HG02943 (cell line): ENCODE measurements at regions not wholly inside any gene's neighbourhood (a gene's known extent, or its start where the extent isn't known, plus 50 kb on each side); places are given as distances from the start of the nearest gene placed in this dataset.

Experiments used
- ATAC-seq: cut with Tn5 transposase; IDR thresholded peaks from one replicate; pipeline ENCODE4 v1.9.1; 2021; ENCODE audit warnings: mild to moderate bottlenecking, low read depth, moderate library complexity; ENCODE audit not compliant: unreplicated experiment

GRCh38 chr3:177300039-177300833, 103.0 kb upstream of the TBL1XR1 start:
- peak; percentile 85 for ATAC-seq

GRCh38 chr3:177300842-177301241, 103.6 kb upstream of the TBL1XR1 start:
- peak; percentile 47 for ATAC-seq

GRCh38 chr3:177306252-177306651, 109.0 kb upstream of the TBL1XR1 start:
- ATAC-seq, result no peak

- no peak for ATAC-seq
Observed at GRCh38 chr3:177307391-177307790, 110.1 kb upstream of the TBL1XR1 start.

- no peak for ATAC-seq
Observed at GRCh38 chr3:177307826-177308225, 110.5 kb upstream of the TBL1XR1 start.

- no peak for ATAC-seq
Observed at GRCh38 chr3:177308286-177308685, 111.0 kb upstream of the TBL1XR1 start.

- no peak for ATAC-seq
Observed at GRCh38 chr3:177308911-177309310, 111.6 kb upstream of the TBL1XR1 start.

GRCh38 chr3:177312491-177312890, 115.2 kb upstream of the TBL1XR1 start:
- no peak for ATAC-seq

GRCh38 chr3:177314897-177315296, 117.6 kb upstream of the TBL1XR1 start:
- no peak for ATAC-seq

GRCh38 chr3:177317247-177317646, 120.0 kb upstream of the TBL1XR1 start:
- ATAC-seq, result no peak

- no peak for ATAC-seq
Observed at GRCh38 chr3:177318559-177318958, 121.3 kb upstream of the TBL1XR1 start.

- ATAC-seq, result peak; percentile 66
Observed at GRCh38 chr3:177320765-177321247, 123.5 kb upstream of the TBL1XR1 start.

GRCh38 chr3:177321819-177322218, 124.5 kb upstream of the TBL1XR1 start:
- ATAC-seq, result no peak

GRCh38 chr3:177322881-177323280, 125.6 kb upstream of the TBL1XR1 start:
- no peak for ATAC-seq

- no peak for ATAC-seq
Observed at GRCh38 chr3:177329854-177330253, 132.6 kb upstream of the TBL1XR1 start.

GRCh38 chr3:177330779-177331178, 133.5 kb upstream of the TBL1XR1 start:
- ATAC-seq, result no peak

GRCh38 chr3:177331203-177331835, 134.0 kb upstream of the TBL1XR1 start:
- ATAC-seq, result no peak

- no peak for ATAC-seq
Observed at GRCh38 chr3:177332955-177333354, 135.7 kb upstream of the TBL1XR1 start.

GRCh38 chr3:177333533-177334520, 136.5 kb upstream of the TBL1XR1 start:
- ATAC-seq, result no peak

- no peak for ATAC-seq
Observed at GRCh38 chr3:177334803-177335202, 137.5 kb upstream of the TBL1XR1 start.

GRCh38 chr3:177335728-177336127, 138.4 kb upstream of the TBL1XR1 start:
- no peak for ATAC-seq
